ENCODE measurements at regions not wholly inside any gene's neighbourhood (a gene's known extent, or its start where the extent isn't known, plus 50 kb on each side); places are given as distances from the start of the nearest gene placed in this dataset.

GRCh38 chr10:44243851-44244510 is 140.9 kb downstream of the CXCL12 start:
- H3K27ac ChIP-seq = no peak overlapping the region
- no peak for DNase-seq
- 93 to 95% (median 94%) methylated on average over 7 of the region's 7 CpGs for WGBS, 4 donors
- no peaks in the 10 kb centered on the region for H3K27me3 ChIP-seq
- no peak overlapping the region for H3K4me3 ChIP-seq
- no peaks in the 10 kb centered on the region for H3K36me3 ChIP-seq
- TF ChIP-seq POLR2A (IDR thresholded peaks at IDR 0.05) (no peak), CTCF (IDR thresholded peaks at IDR 0.05) (no peak)
- intact Hi-C loops (cut with DNase I) = no loop called here
- H3K4me1 ChIP-seq = peaks cover 0 to 13% (median 0%) of the 10 kb centered on the region in 12 donors
- H3K9me3 ChIP-seq = no peaks in the 10 kb centered on the region
- no peak for ATAC-seq

- intact Hi-C loops (cut with DNase I) = no loop called here
- Histone ChIP-seq H3K27ac (no peak overlapping the region), H3K36me3 (no peaks in the 10 kb centered on the region), H3K4me3 (no peak overlapping the region), H3K27me3 (no peaks in the 10 kb centered on the region), H3K4me1 (peaks cover 0 to 13% (median 0%) of the 10 kb centered on the region in 12 donors), H3K9me3 (no peaks in the 10 kb centered on the region)
- ATAC-seq (no peak), DNase-seq (no peak)
- TF ChIP-seq POLR2A (IDR thresholded peaks at IDR 0.05) (no peak), CTCF (IDR thresholded peaks at IDR 0.05) (no peak)
- WGBS, 4 donors = 85 to 91% (median 87%) methylated on average over 3 of the region's 3 CpGs
Observed at GRCh38 chr10:44242826-44243225, 142.1 kb downstream of the CXCL12 start.

GRCh38 chr10:44242091-44242490 is 142.8 kb downstream of the CXCL12 start:
- Histone ChIP-seq H3K4me1 (peaks cover 0 to 13% (median 0%) of the 10 kb centered on the region in 12 donors), H3K27me3 (no peaks in the 10 kb centered on the region), H3K9me3 (no peaks in the 10 kb centered on the region), H3K36me3 (no peaks in the 10 kb centered on the region), H3K27ac (no peak overlapping the region), H3K4me3 (no peak overlapping the region)
- TF ChIP-seq CTCF (IDR thresholded peaks at IDR 0.05) = no peak
- no peak for TF ChIP-seq POLR2A (IDR thresholded peaks at IDR 0.05)
- WGBS, 4 donors = 64 to 81% (median 75%) methylated on average over 2 of the region's 2 CpGs
- no peak for ATAC-seq
- intact Hi-C loops (cut with DNase I) = no loop called here
- no peak for DNase-seq

GRCh38 chr10:44240584-44241205 is 144.2 kb downstream of the CXCL12 start:
- peak in 2 of 4 donors; percentile 40 to 84 for ATAC-seq
- no peaks in the 10 kb centered on the region for H3K27me3 ChIP-seq
- no peak overlapping the region for H3K4me3 ChIP-seq
- peaks cover 0 to 13% (median 0%) of the 10 kb centered on the region in 12 donors for H3K4me1 ChIP-seq
- no peaks in the 10 kb centered on the region for H3K36me3 ChIP-seq
- peak overlapping the region in 1 of 12 donors; percentile 40 for H3K27ac ChIP-seq
- TF ChIP-seq POLR2A (IDR thresholded peaks at IDR 0.05) = no peak
- no peak for TF ChIP-seq CTCF (IDR thresholded peaks at IDR 0.05)
- WGBS, 4 donors = 52 to 77% (median 66%) methylated on average over 6 of the region's 6 CpGs
- no peaks in the 10 kb centered on the region for H3K9me3 ChIP-seq
- no peak for DNase-seq
- intact Hi-C loops (cut with DNase I) = no loop called here
